Esophagus muscularis mucosa (tissue), 4 donors: ENCODE measurements at regions not wholly inside any gene's neighbourhood (a gene's known extent, or its start where the extent isn't known, plus 50 kb on each side); places are given as distances from the start of the nearest gene placed in this dataset.

Experiments
- DNase-seq: peaks from one replicate; pipeline ENCODE4 v3.0.0-alpha.2; 2017; ENCODE audit errors: extremely low spot score
- H3K27ac ChIP-seq, 4 donors: fragments of 200-600 bp; sonication (generic); replicated peaks in 1 of 4; 1 replicate in 3 of 4; 2 replicates in 1 of 4; pipeline ENCODE4 v1.5.1; 2016 to 2019; ENCODE audit warnings: mild to moderate bottlenecking in 1 of 4
- H3K27me3 ChIP-seq, 4 donors: fragments of 200-600 bp; sonication (generic); one replicate each; pipeline versions ENCODE4 v1.5.1 to v1.6.0; 2016 to 2019
- H3K36me3 ChIP-seq, 4 donors: fragments of 200-600 bp; sonication (generic); one replicate each; pipeline ENCODE4 v1.5.1; 2016 to 2019
- H3K4me1 ChIP-seq, 4 donors: fragments of 200-600 bp; sonication (generic); one replicate each; pipeline ENCODE4 v1.5.1; 2016 to 2019
- H3K4me3 ChIP-seq, 4 donors: fragments of 200-600 bp; sonication (generic); 1 replicate in 2 of 4; 2 replicates in 2 of 4; pipeline ENCODE4 v1.5.1; 2016 to 2019; ENCODE audit warnings: mild to moderate bottlenecking in 4 of 4, moderate library complexity in 1 of 4
- H3K9me3 ChIP-seq, 4 donors: fragments of 200-600 bp; sonication (generic); 1 replicate in 3 of 4; 2 replicates in 1 of 4; pipeline ENCODE4 v1.5.1; 2016 to 2019
- EP300 ChIP-seq: sonication (generic); formaldehyde crosslinking; IDR thresholded peaks from one replicate; pipeline ENCODE4 v1.6.1; 2017; ENCODE audit warnings: antibody characterized with exemption
- POLR2A ChIP-seq: fragments of 450-650 bp; IDR thresholded peaks from one replicate; pipeline ENCODE4 v1.6.1; 2017; ENCODE audit warnings: antibody characterized with exemption, moderate library complexity, mild to moderate bottlenecking, low read depth
- POLR2AphosphoS5 ChIP-seq, 2 donors: sonication (generic); formaldehyde crosslinking; IDR thresholded peaks; one replicate each; pipeline ENCODE4 v1.6.1; 2017; ENCODE audit warnings: antibody characterized with exemption in 2 of 2
- WGBS: methylation state at CpG from one replicate; pipeline ENCODE4 v1.1.5; 2018; 5-methylcytosine and 5-hydroxymethylcytosine counted together
- intact Hi-C: fragments of 100-400 bp; cut with DNase I; formaldehyde crosslinking; loops from one replicate; pipeline ENCODE4 v1.15.1; 2023
- TF ChIP-seq, protein P1 (sequence below), 3 experiments: fragments of 200-600 bp in 2 of 3; fragments of 450-650 bp in 1 of 3; sonication (generic) in 2 of 3; IDR thresholded peaks; one replicate each; pipeline ENCODE4 v1.5.1; 2017 to 2019; ENCODE audit warnings: antibody characterized with exemption in 3 of 3, mild to moderate bottlenecking in 2 of 3, moderate library complexity in 1 of 3

DNA sequence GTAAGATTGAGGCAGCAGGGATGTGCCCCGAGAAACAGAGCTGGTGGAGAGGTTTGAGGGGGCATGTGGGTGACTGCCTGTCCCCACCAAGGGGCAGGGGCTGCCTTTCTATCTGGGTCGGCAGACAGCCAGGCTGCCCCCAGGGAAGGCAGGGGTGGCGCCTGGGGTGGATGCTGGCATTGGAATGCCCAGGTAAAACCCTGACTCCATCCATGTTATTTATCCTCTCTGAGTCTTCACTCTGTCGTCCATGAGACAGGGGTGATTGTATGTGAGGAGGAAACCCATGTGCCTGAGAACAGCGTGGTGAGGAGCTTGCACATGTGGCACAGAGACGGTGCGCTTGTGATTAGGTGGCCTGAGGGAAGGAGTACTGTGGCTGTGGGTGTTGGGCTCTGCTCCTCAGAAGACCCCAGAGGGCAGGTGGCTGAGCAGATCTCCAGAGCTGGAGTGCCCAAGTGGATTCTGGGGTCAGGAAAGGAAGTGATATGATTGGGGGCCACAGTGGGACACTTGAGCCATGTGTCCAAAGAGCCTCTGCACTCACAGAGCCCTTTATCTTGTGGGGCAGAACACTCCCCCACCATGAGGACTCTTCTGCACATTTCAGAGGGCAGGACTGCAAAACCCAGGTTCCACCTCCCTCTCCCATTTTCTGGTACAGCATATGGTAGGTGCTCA, 100.4 kb upstream of the RET start:
- no peak overlapping the region for H3K27ac ChIP-seq
- H3K36me3 ChIP-seq, result no peaks in the 10 kb centered on the region
- 79% methylated on average over 7 of the region's 7 CpGs for WGBS
- intact Hi-C loops, result no loop called here
- DNase-seq, result no peak
- H3K9me3 ChIP-seq, result no peaks in the 10 kb centered on the region
- H3K4me3 ChIP-seq, result no peak overlapping the region
- no peaks in the 10 kb centered on the region for H3K4me1 ChIP-seq
- TF ChIP-seq, protein P1, sequence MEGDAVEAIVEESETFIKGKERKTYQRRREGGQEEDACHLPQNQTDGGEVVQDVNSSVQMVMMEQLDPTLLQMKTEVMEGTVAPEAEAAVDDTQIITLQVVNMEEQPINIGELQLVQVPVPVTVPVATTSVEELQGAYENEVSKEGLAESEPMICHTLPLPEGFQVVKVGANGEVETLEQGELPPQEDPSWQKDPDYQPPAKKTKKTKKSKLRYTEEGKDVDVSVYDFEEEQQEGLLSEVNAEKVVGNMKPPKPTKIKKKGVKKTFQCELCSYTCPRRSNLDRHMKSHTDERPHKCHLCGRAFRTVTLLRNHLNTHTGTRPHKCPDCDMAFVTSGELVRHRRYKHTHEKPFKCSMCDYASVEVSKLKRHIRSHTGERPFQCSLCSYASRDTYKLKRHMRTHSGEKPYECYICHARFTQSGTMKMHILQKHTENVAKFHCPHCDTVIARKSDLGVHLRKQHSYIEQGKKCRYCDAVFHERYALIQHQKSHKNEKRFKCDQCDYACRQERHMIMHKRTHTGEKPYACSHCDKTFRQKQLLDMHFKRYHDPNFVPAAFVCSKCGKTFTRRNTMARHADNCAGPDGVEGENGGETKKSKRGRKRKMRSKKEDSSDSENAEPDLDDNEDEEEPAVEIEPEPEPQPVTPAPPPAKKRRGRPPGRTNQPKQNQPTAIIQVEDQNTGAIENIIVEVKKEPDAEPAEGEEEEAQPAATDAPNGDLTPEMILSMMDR (IDR thresholded peaks at IDR 0.05), result no peak
- TF ChIP-seq EP300, result no peak
- TF ChIP-seq POLR2A, result no peak
- TF ChIP-seq POLR2AphosphoS5 (IDR thresholded peaks at IDR 0.05), result no peak
- H3K27me3 ChIP-seq, result peaks cover 0 to 17% (median 0%) of the 10 kb centered on the region in 4 donors

DNA sequence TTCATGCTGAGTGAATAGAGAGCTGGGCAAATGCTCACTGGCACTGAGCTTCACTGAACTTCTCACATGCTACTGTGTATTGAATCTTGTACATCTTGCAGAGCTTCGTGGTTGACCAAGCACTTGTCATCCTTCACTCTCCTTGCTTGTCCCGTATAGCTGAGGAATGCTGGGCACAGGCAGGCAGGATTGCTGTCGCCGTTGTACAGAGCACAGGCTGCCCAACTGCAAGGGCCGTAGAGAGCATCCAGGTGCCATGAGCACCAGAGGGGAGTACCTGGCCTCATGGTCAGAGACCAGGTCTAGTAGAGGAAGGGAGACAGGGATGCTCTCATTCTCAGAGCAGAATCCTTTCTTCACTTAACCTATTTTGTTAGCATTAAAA, 99.8 kb upstream of the RET start:
- WGBS, result 78% methylated on average over 5 of the region's 5 CpGs
- DNase-seq, result no peak
- H3K36me3 ChIP-seq, result no peaks in the 10 kb centered on the region
- no peaks in the 10 kb centered on the region for H3K4me1 ChIP-seq
- H3K9me3 ChIP-seq, result no peaks in the 10 kb centered on the region
- TF ChIP-seq POLR2A (no peak), EP300 (no peak), POLR2AphosphoS5 (IDR thresholded peaks at IDR 0.05) (no peak)
- TF ChIP-seq, protein P1 (IDR thresholded peaks at IDR 0.05), result no peak
- no peak overlapping the region for H3K4me3 ChIP-seq
- H3K27ac ChIP-seq, result no peak overlapping the region
- intact Hi-C loops, result no loop called here
- peaks cover 0 to 17% (median 0%) of the 10 kb centered on the region in 4 donors for H3K27me3 ChIP-seq

DNA sequence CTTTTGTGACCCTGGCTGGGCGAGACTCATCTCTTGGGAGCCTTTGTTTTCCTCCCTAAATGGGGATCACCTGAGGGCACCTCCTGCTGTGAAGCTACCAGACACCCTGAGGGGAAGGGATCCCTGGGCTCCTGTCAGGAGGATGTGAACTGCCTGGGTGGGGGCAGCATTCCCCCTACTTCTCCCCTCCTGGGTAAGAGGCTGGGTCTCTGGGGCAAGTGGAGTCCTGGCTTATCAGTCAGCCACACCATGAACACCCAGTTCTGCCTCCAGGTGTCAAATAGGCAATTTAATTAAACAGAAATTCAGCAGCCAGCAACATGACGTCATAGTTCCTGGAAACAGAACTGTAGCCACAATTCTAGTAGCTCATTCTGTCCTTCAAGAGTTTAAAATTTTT, 97.7 kb upstream of the RET start:
- TF ChIP-seq POLR2AphosphoS5 (IDR thresholded peaks at IDR 0.05), result no peak
- TF ChIP-seq, protein P1 (IDR thresholded peaks at IDR 0.05), result no peak
- TF ChIP-seq POLR2A, result no peak
- TF ChIP-seq EP300, result no peak
- intact Hi-C loops, result no loop called here
- no peaks in the 10 kb centered on the region for H3K4me1 ChIP-seq
- DNase-seq, result no peak
- 55% methylated on average over 2 of the region's 2 CpGs for WGBS
- H3K9me3 ChIP-seq, result no peaks in the 10 kb centered on the region
- no peaks in the 10 kb centered on the region for H3K36me3 ChIP-seq
- peaks cover 0 to 17% (median 0%) of the 10 kb centered on the region in 4 donors for H3K27me3 ChIP-seq
- no peak overlapping the region for H3K4me3 ChIP-seq
- H3K27ac ChIP-seq, result no peak overlapping the region

DNA sequence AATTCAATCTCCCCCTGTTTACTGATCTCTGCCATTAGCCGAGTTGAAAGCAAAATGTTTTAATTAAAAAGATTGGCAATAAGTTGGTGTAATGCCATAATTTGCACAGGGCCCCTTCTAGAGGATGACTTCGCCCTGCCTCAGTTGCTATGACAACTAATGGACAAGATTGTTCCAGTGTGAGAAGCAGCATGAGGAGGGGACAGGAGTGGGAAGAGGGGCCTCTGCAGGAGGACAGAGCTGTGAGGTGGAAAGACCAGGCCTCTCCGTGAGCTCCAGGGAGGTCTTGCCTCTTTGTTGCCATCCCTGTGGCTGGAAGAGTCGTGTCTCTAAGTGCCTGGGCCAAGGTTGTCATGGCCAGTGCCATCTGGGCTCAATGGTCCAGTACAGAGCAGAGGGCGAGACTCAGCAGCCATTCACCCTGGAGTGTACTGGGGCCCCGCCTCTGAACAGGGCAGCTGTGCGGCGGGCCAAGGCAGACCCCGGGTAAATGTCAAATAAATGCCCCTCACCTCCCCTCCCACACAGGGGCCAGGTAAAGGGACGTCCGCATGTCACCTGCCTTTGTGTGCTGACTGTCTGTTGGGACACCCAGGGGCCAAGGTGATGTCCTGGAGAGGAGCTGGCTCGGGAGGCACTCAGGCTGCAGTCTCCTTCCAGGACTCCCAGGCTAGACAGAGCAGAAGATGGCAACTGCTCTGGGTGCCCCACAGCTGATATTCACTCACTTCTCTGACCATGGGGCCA, 97.0 kb upstream of the RET start:
- Histone ChIP-seq H3K9me3 (no peaks in the 10 kb centered on the region), H3K27me3 (peaks cover 0 to 14% (median 0%) of the 10 kb centered on the region in 4 donors)
- WGBS, result 81% methylated on average over 5 of the region's 12 CpGs

More for the DNA sequence above, 97.0 kb upstream of the RET start:
- TF ChIP-seq POLR2A (no peak), POLR2AphosphoS5 (IDR thresholded peaks at IDR 0.05) (no peak), EP300 (no peak)
- TF ChIP-seq, protein P1 (IDR thresholded peaks at IDR 0.05), result no peak
- H3K27ac ChIP-seq, result no peak overlapping the region
- intact Hi-C loops, result no loop called here
- H3K36me3 ChIP-seq, result no peaks in the 10 kb centered on the region
- DNase-seq, result no peak
- no peak overlapping the region for H3K4me3 ChIP-seq
- H3K4me1 ChIP-seq, result no peaks in the 10 kb centered on the region
